ENCODE measurements at regions not wholly inside any gene's neighbourhood (a gene's known extent, or its start where the extent isn't known, plus 50 kb on each side); places are given as distances from the start of the nearest gene placed in this dataset.

- no peak overlapping the region for H3K4me3 Mint-ChIP-seq
- H3K27ac Mint-ChIP-seq: peak overlapping the region; percentile 76
- no peak for DNase-seq
- H3K4me1 Mint-ChIP-seq: peaks cover 55% of the 10 kb centered on the region
- no peak for TF ChIP-seq CTCF (IDR thresholded peaks at IDR 0.05)
- no peaks in the 10 kb centered on the region for H3K9me3 Mint-ChIP-seq
- H3K27me3 Mint-ChIP-seq (ENCODE audit: low read depth, poor library complexity): peaks cover 9% of the 10 kb centered on the region
- H3K36me3 Mint-ChIP-seq (ENCODE audit: low read depth): no peaks in the 10 kb centered on the region
These were observed 364.8 kb downstream of the TNS1 start for GRCh38 chr2:217638031-217638430.

- H3K27ac Mint-ChIP-seq: peak overlapping the region; percentile 79
- peaks cover 11% of the 10 kb centered on the region for H3K27me3 Mint-ChIP-seq (ENCODE audit: low read depth, poor library complexity)
- TF ChIP-seq CTCF (IDR thresholded peaks at IDR 0.05): no peak
- no peaks in the 10 kb centered on the region for H3K36me3 Mint-ChIP-seq (ENCODE audit: low read depth)
- peak; percentile 42 for DNase-seq
- peaks cover 58% of the 10 kb centered on the region for H3K4me1 Mint-ChIP-seq
- H3K4me3 Mint-ChIP-seq: peak overlapping the region; percentile 31
- H3K9me3 Mint-ChIP-seq: no peaks in the 10 kb centered on the region
These were observed 365.7 kb downstream of the TNS1 start for GRCh38 chr2:217636991-217637561.

- Mint-ChIP-seq H3K4me3 (peak overlapping the region; percentile 31), H3K4me1 (peaks cover 63% of the 10 kb centered on the region), H3K36me3 (ENCODE audit: low read depth) (no peaks in the 10 kb centered on the region), H3K9me3 (no peaks in the 10 kb centered on the region), H3K27me3 (ENCODE audit: low read depth, poor library complexity) (peaks cover 11% of the 10 kb centered on the region), H3K27ac (peak overlapping the region; percentile 79)
- no peak for TF ChIP-seq CTCF (IDR thresholded peaks at IDR 0.05)
- DNase-seq: no peak
These were observed 366.2 kb downstream of the TNS1 start for GRCh38 chr2:217636578-217636977.

- DNase-seq: no peak
- H3K27me3 Mint-ChIP-seq (ENCODE audit: low read depth, poor library complexity): peaks cover 11% of the 10 kb centered on the region
- no peak for TF ChIP-seq CTCF (IDR thresholded peaks at IDR 0.05)
- H3K4me3 Mint-ChIP-seq: no peak overlapping the region
- no peak overlapping the region for H3K27ac Mint-ChIP-seq
- peaks cover 80% of the 10 kb centered on the region for H3K4me1 Mint-ChIP-seq
- no peaks in the 10 kb centered on the region for H3K9me3 Mint-ChIP-seq
- H3K36me3 Mint-ChIP-seq (ENCODE audit: low read depth): no peaks in the 10 kb centered on the region
These were observed 367.9 kb downstream of the TNS1 start for GRCh38 chr2:217634871-217635270.

- Mint-ChIP-seq H3K27me3 (ENCODE audit: low read depth, poor library complexity) (peaks cover 13% of the 10 kb centered on the region), H3K4me3 (no peak overlapping the region), H3K9me3 (no peaks in the 10 kb centered on the region), H3K27ac (no peak overlapping the region), H3K36me3 (ENCODE audit: low read depth) (no peaks in the 10 kb centered on the region), H3K4me1 (peaks cover 77% of the 10 kb centered on the region)
- TF ChIP-seq CTCF (IDR thresholded peaks at IDR 0.05): no peak
- no peak for DNase-seq
These were observed 370.8 kb downstream of the TNS1 start for GRCh38 chr2:217632043-217632442.

GRCh38 chr2:217631115-217631514, 371.7 kb downstream of the TNS1 start:
- peak overlapping the region; percentile 88 for H3K27ac Mint-ChIP-seq
- DNase-seq: peak; percentile 34
- no peak for TF ChIP-seq CTCF (IDR thresholded peaks at IDR 0.05)
- no peaks in the 10 kb centered on the region for H3K36me3 Mint-ChIP-seq (ENCODE audit: low read depth)
- peaks cover 13% of the 10 kb centered on the region for H3K27me3 Mint-ChIP-seq (ENCODE audit: low read depth, poor library complexity)
- H3K9me3 Mint-ChIP-seq: no peaks in the 10 kb centered on the region
- peak overlapping the region; percentile 0 for H3K4me3 Mint-ChIP-seq
- peaks cover 68% of the 10 kb centered on the region for H3K4me1 Mint-ChIP-seq

Measured in nephron progenitor cell (in vitro differentiated cells).